Prostate gland (tissue), 2 donors: ENCODE measurements at regions not wholly inside any gene's neighbourhood (a gene's known extent, or its start where the extent isn't known, plus 50 kb on each side); places are given as distances from the start of the nearest gene placed in this dataset.

Experiments
- DNase-seq: peaks from one replicate; pipeline ENCODE4 v3.0.0-alpha.2; 2019; ENCODE audit warnings: low spot score
- H3K27ac ChIP-seq, 2 donors: fragments of 200-600 bp; sonication (generic); 2 replicates each; pipeline ENCODE4 v1.5.1; 2017 to 2019
- H3K27me3 ChIP-seq: fragments of 200-600 bp; sonication (generic); replicated peaks from 2 replicates; pipeline ENCODE4 v1.5.1; 2019; ENCODE audit not compliant: insufficient read depth
- H3K36me3 ChIP-seq, 2 donors: fragments of 200-600 bp; sonication (generic); 1 replicate in 1 of 2; 2 replicates in 1 of 2; pipeline versions ENCODE4 v1.5.1 to v1.8.1; 2017 to 2019
- H3K4me1 ChIP-seq: fragments of 200-600 bp; sonication (generic); replicated peaks from 2 replicates; pipeline ENCODE4 v1.5.1; 2019
- H3K4me3 ChIP-seq, 2 donors: fragments of 200-600 bp; sonication (generic); 2 replicates each; pipeline ENCODE4 v1.5.1; 2017 to 2019
- H3K9me3 ChIP-seq: fragments of 200-600 bp; sonication (generic); 2 replicates; pipeline ENCODE4 v1.5.1; 2017
- CTCF ChIP-seq, 4 experiments: fragments of 200-600 bp in 2 of 4; fragments of 450-650 bp in 2 of 4; sonication (generic) in 2 of 4; IDR thresholded peaks; 1 replicate in 3 of 4; 2 replicates in 1 of 4; pipeline ENCODE4 v1.5.1; 2016 to 2019; ENCODE audit warnings: antibody characterized with exemption in 4 of 4, mild to moderate bottlenecking in 2 of 4, moderate library complexity in 2 of 4
- POLR2A ChIP-seq: fragments of 450-650 bp; IDR thresholded peaks from one replicate; pipeline ENCODE4 v1.6.1; 2016; ENCODE audit warnings: antibody characterized with exemption, mild to moderate bottlenecking
- POLR2AphosphoS5 ChIP-seq: sonication (generic); formaldehyde crosslinking; IDR thresholded peaks from one replicate; pipeline ENCODE4 v1.6.1; 2017; ENCODE audit warnings: antibody characterized with exemption
- WGBS: methylation state at CpG from one replicate; pipeline ENCODE4 v1.1.5; 2018; 5-methylcytosine and 5-hydroxymethylcytosine counted together
- intact Hi-C: fragments of 100-400 bp; cut with DNase I; formaldehyde crosslinking; loops from one replicate; pipeline ENCODE4 v1.14.2; 2022

- no peaks in the 10 kb centered on the region for H3K9me3 ChIP-seq
- H3K36me3 ChIP-seq = no peaks in the 10 kb centered on the region
- no peak overlapping the region for H3K27ac ChIP-seq
- no peak for DNase-seq
- TF ChIP-seq POLR2A = no peak
- no peak for TF ChIP-seq POLR2AphosphoS5
- TF ChIP-seq CTCF (IDR thresholded peaks at IDR 0.05) = no peak
- 77% methylated on average over 5 of the region's 5 CpGs for WGBS
- H3K4me1 ChIP-seq = no peaks in the 10 kb centered on the region
- intact Hi-C loops = no loop called here
- H3K4me3 ChIP-seq = no peak overlapping the region
- H3K27me3 ChIP-seq = no peaks in the 10 kb centered on the region
Measured at GRCh38 chr19:30136611-30137195, 194.7 kb downstream of the URI1 start.

- no peak overlapping the region for H3K4me3 ChIP-seq
- no peaks in the 10 kb centered on the region for H3K36me3 ChIP-seq
- intact Hi-C loops = no loop called here
- no peaks in the 10 kb centered on the region for H3K27me3 ChIP-seq
- WGBS = 73% methylated on average over 5 of the region's 5 CpGs
- H3K9me3 ChIP-seq = no peaks in the 10 kb centered on the region
- H3K27ac ChIP-seq = no peak overlapping the region
- DNase-seq = no peak
- H3K4me1 ChIP-seq = no peaks in the 10 kb centered on the region
- no peak for TF ChIP-seq POLR2AphosphoS5
- TF ChIP-seq POLR2A = no peak
- no peak for TF ChIP-seq CTCF (IDR thresholded peaks at IDR 0.05)
Measured at GRCh38 chr19:30137747-30138146, 195.7 kb downstream of the URI1 start.

GRCh38 chr19:30144242-30144758, 202.3 kb downstream of the URI1 start:
- no peaks in the 10 kb centered on the region for H3K27me3 ChIP-seq
- peak; percentile 11 for DNase-seq
- no peak overlapping the region for H3K4me3 ChIP-seq
- no peaks in the 10 kb centered on the region for H3K36me3 ChIP-seq
- H3K4me1 ChIP-seq = no peaks in the 10 kb centered on the region
- WGBS = 30% methylated on average over 14 of the region's 14 CpGs
- H3K27ac ChIP-seq = no peak overlapping the region
- no peaks in the 10 kb centered on the region for H3K9me3 ChIP-seq
- TF ChIP-seq POLR2AphosphoS5 (no peak), CTCF (IDR thresholded peaks at IDR 0.05) (no peak), POLR2A (no peak)
- intact Hi-C loops = no loop called here

GRCh38 chr19:30144802-30145201, 202.8 kb downstream of the URI1 start:
- Histone ChIP-seq H3K27me3 (no peaks in the 10 kb centered on the region), H3K4me1 (no peaks in the 10 kb centered on the region), H3K9me3 (no peaks in the 10 kb centered on the region), H3K4me3 (no peak overlapping the region), H3K27ac (no peak overlapping the region), H3K36me3 (no peaks in the 10 kb centered on the region)
- 56% methylated on average over 19 of the region's 19 CpGs for WGBS
- DNase-seq = no peak
- no peak for TF ChIP-seq CTCF (IDR thresholded peaks at IDR 0.05)
- no peak for TF ChIP-seq POLR2A
- TF ChIP-seq POLR2AphosphoS5 = no peak
- intact Hi-C loops = no loop called here

- intact Hi-C loops = no loop called here
- Histone ChIP-seq H3K9me3 (no peaks in the 10 kb centered on the region), H3K27me3 (no peaks in the 10 kb centered on the region), H3K4me3 (no peak overlapping the region), H3K27ac (no peak overlapping the region), H3K36me3 (no peaks in the 10 kb centered on the region), H3K4me1 (no peaks in the 10 kb centered on the region)
- 93% methylated on average over 8 of the region's 8 CpGs for WGBS
- TF ChIP-seq POLR2A = no peak
- no peak for TF ChIP-seq CTCF (IDR thresholded peaks at IDR 0.05)
- TF ChIP-seq POLR2AphosphoS5 = no peak
- no peak for DNase-seq
Measured at GRCh38 chr19:30145467-30145866, 203.4 kb downstream of the URI1 start.
